ENCODE measurements at regions not wholly inside any gene's neighbourhood (a gene's known extent, or its start where the extent isn't known, plus 50 kb on each side); places are given as distances from the start of the nearest gene placed in this dataset.

DNA sequence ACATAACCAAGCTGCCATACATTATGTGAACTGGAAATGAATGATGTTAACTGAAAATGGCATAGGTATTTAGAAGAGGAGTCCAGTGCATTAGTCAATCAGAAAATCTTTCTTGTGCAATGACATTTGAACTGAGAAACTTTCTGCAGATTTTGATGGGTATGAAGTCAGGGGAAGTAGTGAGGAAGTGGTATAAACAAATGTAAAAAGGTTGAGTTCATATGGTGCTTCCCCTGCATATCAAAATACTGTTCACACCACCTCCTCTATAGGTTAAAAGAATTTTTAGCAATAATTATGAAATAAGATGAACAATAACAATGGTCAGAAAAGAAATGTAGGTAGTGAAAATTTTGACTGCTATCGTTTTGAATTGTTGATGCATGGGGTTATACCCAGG lies 800.0 kb downstream of the SLITRK6 start:
- TF ChIP-seq POLR2A (IDR thresholded peaks at IDR 0.05), result no peak
- TF ChIP-seq, protein P1, sequence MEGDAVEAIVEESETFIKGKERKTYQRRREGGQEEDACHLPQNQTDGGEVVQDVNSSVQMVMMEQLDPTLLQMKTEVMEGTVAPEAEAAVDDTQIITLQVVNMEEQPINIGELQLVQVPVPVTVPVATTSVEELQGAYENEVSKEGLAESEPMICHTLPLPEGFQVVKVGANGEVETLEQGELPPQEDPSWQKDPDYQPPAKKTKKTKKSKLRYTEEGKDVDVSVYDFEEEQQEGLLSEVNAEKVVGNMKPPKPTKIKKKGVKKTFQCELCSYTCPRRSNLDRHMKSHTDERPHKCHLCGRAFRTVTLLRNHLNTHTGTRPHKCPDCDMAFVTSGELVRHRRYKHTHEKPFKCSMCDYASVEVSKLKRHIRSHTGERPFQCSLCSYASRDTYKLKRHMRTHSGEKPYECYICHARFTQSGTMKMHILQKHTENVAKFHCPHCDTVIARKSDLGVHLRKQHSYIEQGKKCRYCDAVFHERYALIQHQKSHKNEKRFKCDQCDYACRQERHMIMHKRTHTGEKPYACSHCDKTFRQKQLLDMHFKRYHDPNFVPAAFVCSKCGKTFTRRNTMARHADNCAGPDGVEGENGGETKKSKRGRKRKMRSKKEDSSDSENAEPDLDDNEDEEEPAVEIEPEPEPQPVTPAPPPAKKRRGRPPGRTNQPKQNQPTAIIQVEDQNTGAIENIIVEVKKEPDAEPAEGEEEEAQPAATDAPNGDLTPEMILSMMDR (IDR thresholded peaks at IDR 0.05), result no peak
